T-helper 17 cell (primary cell): ENCODE measurements at regions not wholly inside any gene's neighbourhood (a gene's known extent, or its start where the extent isn't known, plus 50 kb on each side); places are given as distances from the start of the nearest gene placed in this dataset.

Experiments used
- ATAC-seq: fragments of 150-1000 bp; cut with Tn5 transposase; 2 replicates; pipeline ENCODE4 v1.10.0; 2021; ENCODE audit warnings: mild to moderate bottlenecking, moderate library complexity
- DNase-seq, 3 donors: peaks; one replicate each; pipeline versions ENCODE4 v3.0.0 to v3.0.0-alpha.2; 2020 to 2021
- H3K9me3 ChIP-seq: one replicate; pipeline ENCODE4 v1.7.0; 2013; ENCODE audit warnings: low read length, mild to moderate bottlenecking; ENCODE audit not compliant: control insufficient read depth, poor library complexity, severe bottlenecking
- H3K27ac Mint-ChIP-seq: one replicate; pipeline ENCODE4 v1.8.0; 2022; ENCODE audit warnings: mild to moderate bottlenecking, moderate library complexity, mixed read lengths
- H3K27me3 Mint-ChIP-seq: one replicate; pipeline ENCODE4 v1.8.0; 2022; ENCODE audit warnings: mixed read lengths
- H3K36me3 Mint-ChIP-seq: one replicate; pipeline ENCODE4 v1.8.0; 2022; ENCODE audit warnings: low read depth, mixed read lengths
- H3K4me1 Mint-ChIP-seq: one replicate; pipeline ENCODE4 v1.8.0; 2022; ENCODE audit warnings: mild to moderate bottlenecking, mixed read lengths
- H3K4me3 Mint-ChIP-seq: one replicate; pipeline ENCODE4 v1.8.0; 2022; ENCODE audit warnings: mild to moderate bottlenecking, moderate library complexity, mixed read lengths

DNA sequence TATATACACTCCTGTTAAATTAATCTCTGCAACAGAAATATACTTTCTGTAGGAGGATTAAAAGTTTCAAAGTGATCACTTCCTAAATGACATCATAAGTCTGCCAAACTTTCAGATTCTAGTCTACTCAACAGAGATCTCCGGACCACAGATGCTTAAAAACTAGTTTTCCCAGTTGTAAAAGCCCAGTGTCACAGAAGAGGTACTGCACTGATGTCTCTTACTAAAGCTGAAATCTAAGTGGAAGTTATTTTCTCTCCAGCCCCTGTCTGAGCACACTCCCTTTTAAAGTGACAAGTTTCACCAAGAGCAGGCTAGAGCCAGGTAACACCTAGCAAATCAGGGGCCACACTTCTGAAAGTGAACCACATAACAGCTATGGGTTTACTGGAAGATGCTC, 71.6 kb upstream of the DST start:
- ATAC-seq (no peak), DNase-seq (no peak)
- no peaks in the 10 kb centered on the region for H3K9me3 ChIP-seq
- no peak overlapping the region for H3K27ac Mint-ChIP-seq
- peaks cover 5% of the 10 kb centered on the region for H3K27me3 Mint-ChIP-seq
- no peaks in the 10 kb centered on the region for H3K36me3 Mint-ChIP-seq
- H3K4me1 Mint-ChIP-seq, result peaks cover 4% of the 10 kb centered on the region
- no peak overlapping the region for H3K4me3 Mint-ChIP-seq

GRCh38 chr6:56713254-56713672, 70.6 kb upstream of the DST start:
- no peaks in the 10 kb centered on the region for H3K9me3 ChIP-seq
- Mint-ChIP-seq H3K27me3 (peaks cover 5% of the 10 kb centered on the region), H3K4me1 (peaks cover 4% of the 10 kb centered on the region), H3K27ac (no peak overlapping the region), H3K4me3 (no peak overlapping the region), H3K36me3 (no peaks in the 10 kb centered on the region)
- no peak for ATAC-seq
- DNase-seq, result no peak

DNA sequence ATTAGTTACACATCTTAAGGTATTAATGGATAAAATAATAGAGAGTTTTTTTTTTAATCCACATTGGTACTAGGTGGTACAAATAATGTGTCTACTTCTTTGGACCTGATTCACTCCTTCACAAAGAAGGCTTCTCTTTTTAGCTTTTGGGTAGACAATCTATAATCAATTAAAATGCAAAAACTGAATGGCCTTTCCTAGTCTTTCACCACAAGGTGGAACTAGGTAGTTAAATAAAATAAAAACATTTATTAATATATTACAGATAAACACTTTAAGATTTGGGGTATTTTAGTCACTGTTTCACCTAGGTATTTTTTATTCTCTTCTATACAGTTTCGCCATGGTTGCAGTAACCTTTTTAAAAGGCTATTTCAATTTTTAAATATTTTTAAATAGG, 68.3 kb upstream of the DST start:
- DNase-seq, result no peak
- Mint-ChIP-seq H3K27me3 (peaks cover 5% of the 10 kb centered on the region), H3K27ac (no peak overlapping the region), H3K4me3 (no peak overlapping the region), H3K36me3 (no peaks in the 10 kb centered on the region), H3K4me1 (peaks cover 4% of the 10 kb centered on the region)
- H3K9me3 ChIP-seq, result no peaks in the 10 kb centered on the region
- no peak for ATAC-seq

- H3K27ac Mint-ChIP-seq, result no peak overlapping the region
- no peak for DNase-seq
- no peaks in the 10 kb centered on the region for H3K4me1 Mint-ChIP-seq
- H3K27me3 Mint-ChIP-seq, result peaks cover 5% of the 10 kb centered on the region
- H3K36me3 Mint-ChIP-seq, result no peaks in the 10 kb centered on the region
- no peaks in the 10 kb centered on the region for H3K9me3 ChIP-seq
- no peak overlapping the region for H3K4me3 Mint-ChIP-seq
- no peak for ATAC-seq
These were observed 67.0 kb upstream of the DST start for GRCh38 chr6:56709650-56710049.

- H3K27ac Mint-ChIP-seq, result no peak overlapping the region
- peaks cover 5% of the 10 kb centered on the region for H3K27me3 Mint-ChIP-seq
These were observed 66.3 kb upstream of the DST start for GRCh38 chr6:56708810-56709597.

GRCh38 chr6:56706981-56707726, 64.5 kb upstream of the DST start:
- no peak for DNase-seq
- Mint-ChIP-seq H3K36me3 (no peaks in the 10 kb centered on the region), H3K27ac (no peak overlapping the region), H3K4me1 (no peaks in the 10 kb centered on the region), H3K27me3 (peaks cover 5% of the 10 kb centered on the region), H3K4me3 (no peak overlapping the region)
- H3K9me3 ChIP-seq, result no peaks in the 10 kb centered on the region
- ATAC-seq, result no peak

More at GRCh38 chr6:56708810-56709597, 66.3 kb upstream of the DST start:
- H3K4me3 Mint-ChIP-seq, result no peak overlapping the region
- H3K9me3 ChIP-seq, result no peaks in the 10 kb centered on the region
- DNase-seq (no peak), ATAC-seq (no peak)
- no peaks in the 10 kb centered on the region for H3K36me3 Mint-ChIP-seq
- no peaks in the 10 kb centered on the region for H3K4me1 Mint-ChIP-seq

GRCh38 chr6:56699066-56699654, 56.5 kb upstream of the DST start:
- peaks cover 6% of the 10 kb centered on the region for H3K36me3 Mint-ChIP-seq
- no peaks in the 10 kb centered on the region for H3K4me1 Mint-ChIP-seq
- no peak for ATAC-seq
- DNase-seq, result no peak
- H3K9me3 ChIP-seq, result no peaks in the 10 kb centered on the region
- no peaks in the 10 kb centered on the region for H3K27me3 Mint-ChIP-seq
- no peak overlapping the region for H3K4me3 Mint-ChIP-seq
- no peak overlapping the region for H3K27ac Mint-ChIP-seq

GRCh38 chr6:56695702-56696101, 53.0 kb upstream of the DST start:
- Mint-ChIP-seq H3K4me3 (no peak overlapping the region), H3K27ac (no peak overlapping the region), H3K27me3 (no peaks in the 10 kb centered on the region), H3K4me1 (no peaks in the 10 kb centered on the region), H3K36me3 (peaks cover 6% of the 10 kb centered on the region)
- no peaks in the 10 kb centered on the region for H3K9me3 ChIP-seq
- DNase-seq, result no peak
- ATAC-seq, result no peak

DNA sequence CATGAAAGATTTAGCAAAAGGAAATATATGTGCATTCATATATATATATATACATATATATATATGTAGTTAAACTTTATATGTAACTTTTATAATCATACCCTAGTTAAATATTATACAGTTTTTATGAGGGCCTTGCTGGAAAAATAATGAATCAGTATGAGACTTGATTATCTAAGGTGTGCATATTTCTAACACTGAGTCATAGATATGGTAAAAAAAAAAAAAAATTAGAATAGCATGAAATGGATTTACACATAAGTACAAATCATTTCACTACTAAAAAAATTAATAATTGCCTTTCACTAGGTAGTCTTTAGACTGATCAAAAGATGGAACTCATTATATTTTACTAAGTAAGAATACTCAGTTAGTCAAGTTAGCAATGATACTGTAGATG, 51.3 kb upstream of the DST start:
- H3K4me1 Mint-ChIP-seq, result peaks cover 2% of the 10 kb centered on the region

DNA sequence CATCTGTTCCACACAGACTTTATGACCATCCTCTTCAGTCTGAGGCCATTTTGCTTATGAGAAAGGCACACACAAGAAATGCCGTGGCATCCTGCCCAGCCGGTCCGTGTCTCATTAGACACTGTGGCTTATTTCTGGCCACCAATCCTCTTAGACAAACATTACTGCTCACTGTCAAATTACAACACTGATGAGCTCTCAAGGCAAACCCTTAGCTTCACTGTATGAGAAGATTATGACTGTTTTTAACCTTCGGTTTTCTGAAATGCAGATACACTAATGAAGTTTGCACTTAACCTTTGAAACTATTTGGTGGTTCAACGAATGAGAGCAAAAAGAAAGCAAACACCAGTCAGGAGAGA, 50.5 kb upstream of the DST start:
- Mint-ChIP-seq H3K27me3 (no peaks in the 10 kb centered on the region), H3K4me3 (no peak overlapping the region), H3K27ac (no peak overlapping the region), H3K36me3 (peaks cover 6% of the 10 kb centered on the region), H3K4me1 (peaks cover 2% of the 10 kb centered on the region)
- DNase-seq (no peak), ATAC-seq (no peak)
- no peaks in the 10 kb centered on the region for H3K9me3 ChIP-seq

More for the DNA sequence above, 51.3 kb upstream of the DST start:
- peaks cover 6% of the 10 kb centered on the region for H3K36me3 Mint-ChIP-seq
- H3K27me3 Mint-ChIP-seq, result no peaks in the 10 kb centered on the region
- no peaks in the 10 kb centered on the region for H3K9me3 ChIP-seq
- H3K27ac Mint-ChIP-seq, result no peak overlapping the region
- no peak overlapping the region for H3K4me3 Mint-ChIP-seq
- no peak for ATAC-seq
- DNase-seq, result no peak

DNA sequence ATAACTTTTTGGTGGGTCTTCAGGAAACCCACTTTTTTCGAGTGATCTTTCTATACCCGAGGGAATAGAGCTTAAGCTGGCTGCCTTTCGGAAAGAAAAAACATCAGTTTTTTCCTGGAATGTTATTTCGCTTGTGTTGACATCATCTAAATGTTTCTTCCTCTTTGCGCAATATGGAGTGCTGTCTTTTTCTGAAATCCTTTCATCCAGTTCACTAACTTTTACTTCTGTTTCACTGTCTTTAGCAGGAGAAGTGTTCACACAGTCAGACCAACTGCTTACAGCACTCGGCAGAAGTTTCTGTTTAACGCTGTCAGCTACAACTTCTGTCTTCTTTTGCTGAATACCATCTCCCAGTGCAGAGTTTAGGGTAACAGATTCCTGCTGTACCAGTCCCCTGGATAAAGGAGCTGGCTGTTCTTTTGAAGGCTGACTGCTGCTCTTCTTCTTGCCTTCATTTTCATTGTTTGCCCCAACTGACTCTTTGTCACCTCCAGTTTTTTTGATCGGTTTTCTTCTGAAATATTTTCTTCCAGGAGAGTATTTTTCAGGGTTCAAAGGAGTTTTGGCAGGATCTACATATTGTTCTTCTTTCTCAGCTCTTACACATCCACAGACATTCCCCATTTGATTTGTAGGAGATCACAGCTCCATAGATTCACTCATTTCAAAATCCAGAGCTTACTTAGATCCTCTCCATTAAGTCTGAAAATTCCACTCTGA, 50.0 kb upstream of the DST start:
- peaks cover 6% of the 10 kb centered on the region for H3K36me3 Mint-ChIP-seq
- DNase-seq (no peak), ATAC-seq (no peak)
- H3K4me1 Mint-ChIP-seq, result peaks cover 2% of the 10 kb centered on the region
- no peaks in the 10 kb centered on the region for H3K27me3 Mint-ChIP-seq
- H3K9me3 ChIP-seq, result no peaks in the 10 kb centered on the region
- H3K4me3 Mint-ChIP-seq, result no peak overlapping the region
- H3K27ac Mint-ChIP-seq, result no peak overlapping the region
